ENCODE measurements at regions not wholly inside any gene's neighbourhood (a gene's known extent, or its start where the extent isn't known, plus 50 kb on each side); places are given as distances from the start of the nearest gene placed in this dataset.

GRCh38 chr1:232201024-232201423 is 428.9 kb downstream of the SIPA1L2 start:
- DNase-seq (ENCODE audit: low read depth): no peak
- CTCF ChIA-PET: no interaction called here
- no peaks in the 10 kb centered on the region for H3K36me3 ChIP-seq (ENCODE audit: control insufficient read depth, insufficient read depth, low read length)
- H3K27me3 ChIP-seq (ENCODE audit: control insufficient read depth, insufficient read depth, low read length): no peaks in the 10 kb centered on the region
- TF ChIP-seq CTCF (IDR thresholded peaks at IDR 0.05; ENCODE audit: insufficient read depth, low read depth, low read length): no peak
- no peak overlapping the region for H3K4me3 ChIP-seq (ENCODE audit: low read depth, low read length)
- POLR2A ChIA-PET: no interaction called here

GRCh38 chr1:232196042-232196441 is 433.9 kb downstream of the SIPA1L2 start:
- POLR2A ChIA-PET: no interaction called here
- Histone ChIP-seq H3K36me3 (ENCODE audit: control insufficient read depth, insufficient read depth, low read length) (no peaks in the 10 kb centered on the region), H3K27me3 (ENCODE audit: control insufficient read depth, insufficient read depth, low read length) (no peaks in the 10 kb centered on the region), H3K4me3 (ENCODE audit: low read depth, low read length) (no peak overlapping the region)
- DNase-seq (ENCODE audit: low read depth): no peak
- CTCF ChIA-PET: interaction anchor here (0.6 to 2.1 kb wide), 2 partner anchors 10 kb away, joined by 3 to 5 read pairs; no protein-coding TSS in a partner anchor
- TF ChIP-seq CTCF (IDR thresholded peaks at IDR 0.05; ENCODE audit: insufficient read depth, low read depth, low read length): no peak

- DNase-seq (ENCODE audit: low read depth): no peak
- TF ChIP-seq CTCF (IDR thresholded peaks at IDR 0.05; ENCODE audit: insufficient read depth, low read depth, low read length): no peak
- ChIA-PET CTCF (interaction anchor here (2.1 kb wide), 1 partner anchor 12 kb away, joined by 5 read pairs; no protein-coding TSS in a partner anchor), POLR2A (no interaction called here)
- Histone ChIP-seq H3K36me3 (ENCODE audit: control insufficient read depth, insufficient read depth, low read length) (no peaks in the 10 kb centered on the region), H3K27me3 (ENCODE audit: control insufficient read depth, insufficient read depth, low read length) (no peaks in the 10 kb centered on the region), H3K4me3 (ENCODE audit: low read depth, low read length) (no peak overlapping the region)
Observed at GRCh38 chr1:232194424-232194823, 435.5 kb downstream of the SIPA1L2 start.

GRCh38 chr1:232193451-232193783 is 436.5 kb downstream of the SIPA1L2 start:
- ChIA-PET CTCF (interaction anchor here (0.6 kb wide), 1 partner anchor 110 kb away, joined by 3 read pairs; no protein-coding TSS in a partner anchor), POLR2A (no interaction called here)
- TF ChIP-seq CTCF (IDR thresholded peaks at IDR 0.05; ENCODE audit: insufficient read depth, low read depth, low read length): no peak
- H3K27me3 ChIP-seq (ENCODE audit: control insufficient read depth, insufficient read depth, low read length): no peaks in the 10 kb centered on the region
- no peaks in the 10 kb centered on the region for H3K36me3 ChIP-seq (ENCODE audit: control insufficient read depth, insufficient read depth, low read length)
- no peak overlapping the region for H3K4me3 ChIP-seq (ENCODE audit: low read depth, low read length)
- DNase-seq (ENCODE audit: low read depth): no peak

GRCh38 chr1:232192781-232193450 is 437.0 kb downstream of the SIPA1L2 start:
- no peak for TF ChIP-seq CTCF (IDR thresholded peaks at IDR 0.05; ENCODE audit: insufficient read depth, low read depth, low read length)
- no peak for DNase-seq (ENCODE audit: low read depth)
- no peaks in the 10 kb centered on the region for H3K27me3 ChIP-seq (ENCODE audit: control insufficient read depth, insufficient read depth, low read length)
- CTCF ChIA-PET: no interaction called here
- no peaks in the 10 kb centered on the region for H3K36me3 ChIP-seq (ENCODE audit: control insufficient read depth, insufficient read depth, low read length)
- POLR2A ChIA-PET: no interaction called here
- no peak overlapping the region for H3K4me3 ChIP-seq (ENCODE audit: low read depth, low read length)
